ENCODE measurements at regions not wholly inside any gene's neighbourhood (a gene's known extent, or its start where the extent isn't known, plus 50 kb on each side); places are given as distances from the start of the nearest gene placed in this dataset.

DNA sequence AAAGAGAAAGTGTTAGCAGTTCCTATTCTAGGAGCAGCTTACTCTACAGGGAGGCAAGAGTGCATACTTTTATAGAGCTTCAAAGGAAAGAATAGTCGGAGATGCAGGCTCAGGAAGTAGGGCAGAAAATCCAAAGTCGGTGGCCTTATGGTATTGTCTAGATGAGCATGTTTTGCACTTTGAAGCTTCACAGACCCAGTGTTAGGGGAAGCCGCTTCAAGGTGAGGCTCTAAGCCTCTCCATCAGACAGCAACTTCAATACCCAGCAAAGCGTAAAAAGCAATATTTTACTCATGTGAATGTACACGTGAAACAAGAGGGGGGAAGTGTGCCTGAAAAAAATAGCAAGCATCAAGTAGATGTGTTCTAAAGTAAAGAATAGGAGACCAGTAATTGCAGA lies 125.6 kb upstream of the RASGRP1 start:
- no peaks in the 10 kb centered on the region for H3K4me1 ChIP-seq

DNA sequence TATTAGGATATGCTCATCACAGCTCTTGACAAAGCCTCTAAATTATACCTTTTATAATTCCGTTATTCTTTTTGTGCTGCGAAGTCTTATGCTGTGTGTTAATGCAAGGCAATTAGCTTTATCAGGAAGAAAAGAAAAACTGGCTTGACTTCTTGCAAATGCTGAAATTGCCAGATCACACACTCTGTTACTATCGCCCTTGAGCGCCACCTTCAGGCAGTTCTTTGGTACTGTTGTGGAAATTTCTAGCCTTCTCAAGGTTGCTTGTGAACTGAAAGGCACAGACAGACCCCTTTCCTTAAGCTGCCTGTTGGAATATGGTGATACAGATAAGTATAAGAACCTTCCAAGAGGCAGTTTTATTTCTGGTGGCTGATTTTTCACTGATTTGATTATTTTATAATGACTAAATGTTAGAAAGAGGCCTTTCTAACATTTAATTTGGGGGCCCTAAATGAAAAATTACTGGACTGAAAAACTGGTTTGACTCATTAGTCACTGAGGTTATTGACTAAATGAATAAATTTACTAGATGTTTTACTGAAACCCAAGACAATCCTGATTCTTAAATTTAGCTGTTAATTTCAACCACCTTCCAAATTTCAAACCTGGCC lies 126.2 kb upstream of the RASGRP1 start:
- H3K36me3 ChIP-seq: no peaks in the 10 kb centered on the region
- H3K27ac ChIP-seq: no peak overlapping the region
- H3K9me3 ChIP-seq: no peaks in the 10 kb centered on the region
- no peak overlapping the region for H3K4me3 ChIP-seq
- intact Hi-C loops (cut with DNase I): loop anchor here (10.0 kb wide), 1 partner anchor 246 kb away; no protein-coding TSS in a partner anchor
- DNase-seq (ENCODE audit: extremely low spot score in 2 of 2): no peak
- no peaks in the 10 kb centered on the region for H3K27me3 ChIP-seq
- H3K4me1 ChIP-seq: no peaks in the 10 kb centered on the region
- peak in 1 of 2 donors; percentile 42 for TF ChIP-seq POLR2AphosphoS5 (IDR thresholded peaks at IDR 0.05; ENCODE audit: insufficient read depth in 1 of 2, low read depth in 1 of 2)
- TF ChIP-seq POLR2A (IDR thresholded peaks at IDR 0.05): no peak
- peak; percentile 58 to 65 (median 62) for TF ChIP-seq CTCF (IDR thresholded peaks at IDR 0.05)

More for the DNA sequence above, 125.6 kb upstream of the RASGRP1 start:
- Histone ChIP-seq H3K9me3 (no peaks in the 10 kb centered on the region), H3K27ac (no peak overlapping the region), H3K27me3 (no peaks in the 10 kb centered on the region), H3K4me3 (no peak overlapping the region), H3K36me3 (no peaks in the 10 kb centered on the region)
- intact Hi-C loops (cut with DNase I): loop anchor here (10.0 kb wide), 1 partner anchor 245 kb away; no protein-coding TSS in a partner anchor
- TF ChIP-seq POLR2AphosphoS5 (IDR thresholded peaks at IDR 0.05; ENCODE audit: insufficient read depth in 1 of 2, low read depth in 1 of 2): no peak
- TF ChIP-seq CTCF (IDR thresholded peaks at IDR 0.05): no peak
- TF ChIP-seq POLR2A (IDR thresholded peaks at IDR 0.05): no peak
- no peak for DNase-seq (ENCODE audit: extremely low spot score in 2 of 2)

GRCh38 chr15:38691377-38691776 lies 126.8 kb upstream of the RASGRP1 start:
- H3K4me1 ChIP-seq: no peaks in the 10 kb centered on the region
- H3K27me3 ChIP-seq: no peaks in the 10 kb centered on the region
- no peaks in the 10 kb centered on the region for H3K36me3 ChIP-seq
- H3K9me3 ChIP-seq: no peaks in the 10 kb centered on the region
- no peak for TF ChIP-seq CTCF (IDR thresholded peaks at IDR 0.05)
- TF ChIP-seq POLR2AphosphoS5 (IDR thresholded peaks at IDR 0.05; ENCODE audit: insufficient read depth in 1 of 2, low read depth in 1 of 2): no peak
- no peak for TF ChIP-seq POLR2A (IDR thresholded peaks at IDR 0.05)
- no peak overlapping the region for H3K27ac ChIP-seq
- DNase-seq (ENCODE audit: extremely low spot score in 2 of 2): no peak
- no peak overlapping the region for H3K4me3 ChIP-seq
- intact Hi-C loops (cut with DNase I): loop anchor here (10.0 kb wide), 1 partner anchor 247 kb away; no protein-coding TSS in a partner anchor

DNA sequence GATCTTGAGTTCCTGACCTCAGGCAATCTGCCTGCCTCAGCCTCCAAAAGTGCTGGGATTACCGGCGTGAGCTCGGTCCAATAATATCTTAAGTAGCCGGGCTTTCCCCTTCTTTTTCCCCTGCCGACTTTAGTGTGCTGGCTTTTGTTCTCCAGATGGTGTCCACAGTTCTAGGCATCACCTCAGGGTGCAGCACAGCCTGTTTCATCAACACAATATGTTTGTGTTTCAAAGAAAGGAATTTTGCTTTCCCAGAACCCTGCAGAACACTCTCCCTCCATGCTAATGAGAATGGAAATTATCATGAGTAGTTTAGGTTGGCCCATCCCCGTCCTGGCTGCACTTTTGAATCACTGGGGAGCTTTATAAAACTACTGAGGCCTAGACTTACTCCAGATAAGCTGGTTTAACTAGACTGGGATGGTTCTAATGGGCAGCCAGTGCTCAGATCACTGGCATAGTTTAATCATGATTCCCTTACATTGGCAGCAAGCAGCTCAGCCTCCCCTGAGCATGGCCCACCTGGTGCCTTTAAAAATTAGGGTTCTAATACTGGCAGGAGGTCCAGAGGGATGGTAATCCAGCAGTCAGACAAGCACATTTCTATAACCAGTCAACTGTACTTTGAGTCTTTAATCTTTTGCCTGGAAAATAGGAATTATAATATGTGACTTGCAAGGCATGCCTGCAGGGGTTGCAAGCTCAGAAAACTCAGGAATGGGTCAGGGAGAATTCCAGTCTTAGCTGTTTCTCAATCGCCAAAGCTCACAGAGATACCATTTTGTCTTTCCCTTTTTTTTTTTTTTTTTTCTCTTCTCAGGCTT lies 127.6 kb upstream of the RASGRP1 start:
- Histone ChIP-seq H3K36me3 (no peaks in the 10 kb centered on the region), H3K27me3 (no peaks in the 10 kb centered on the region), H3K4me3 (no peak overlapping the region), H3K27ac (no peak overlapping the region), H3K9me3 (no peaks in the 10 kb centered on the region), H3K4me1 (no peaks in the 10 kb centered on the region)
- no peak for TF ChIP-seq POLR2A (IDR thresholded peaks at IDR 0.05)
- no peak for DNase-seq (ENCODE audit: extremely low spot score in 2 of 2)
- intact Hi-C loops (cut with DNase I): loop anchor here (10.0 kb wide), 1 partner anchor 247 kb away; no protein-coding TSS in a partner anchor

DNA sequence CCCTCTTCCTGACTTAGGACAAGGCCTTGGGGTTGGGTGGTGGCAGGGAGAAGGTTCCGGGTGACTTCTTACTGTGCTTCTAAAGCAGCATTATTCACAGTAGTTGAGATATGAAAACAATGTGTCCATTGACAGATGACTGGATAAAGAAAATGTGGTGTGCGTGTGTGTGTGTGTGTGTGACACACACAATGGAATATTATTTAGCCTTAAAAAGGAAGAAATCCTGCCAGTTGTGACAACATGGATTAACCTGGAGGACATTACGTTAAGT lies 128.1 kb upstream of the RASGRP1 start:
- DNase-seq (ENCODE audit: extremely low spot score in 2 of 2): no peak
- no peak overlapping the region for H3K27ac ChIP-seq
- H3K36me3 ChIP-seq: no peaks in the 10 kb centered on the region
- no peaks in the 10 kb centered on the region for H3K4me1 ChIP-seq
- H3K9me3 ChIP-seq: no peaks in the 10 kb centered on the region
- H3K4me3 ChIP-seq: no peak overlapping the region
- intact Hi-C loops (cut with DNase I): loop anchor here (10.0 kb wide), 1 partner anchor 248 kb away; no protein-coding TSS in a partner anchor
- TF ChIP-seq POLR2A (IDR thresholded peaks at IDR 0.05) (no peak), POLR2AphosphoS5 (IDR thresholded peaks at IDR 0.05; ENCODE audit: insufficient read depth in 1 of 2, low read depth in 1 of 2) (no peak), CTCF (IDR thresholded peaks at IDR 0.05) (no peak)
- H3K27me3 ChIP-seq: no peaks in the 10 kb centered on the region

All from vagina (tissue), 2 donors.